ENCODE measurements at regions not wholly inside any gene's neighbourhood (a gene's known extent, or its start where the extent isn't known, plus 50 kb on each side); places are given as distances from the start of the nearest gene placed in this dataset.

DNA sequence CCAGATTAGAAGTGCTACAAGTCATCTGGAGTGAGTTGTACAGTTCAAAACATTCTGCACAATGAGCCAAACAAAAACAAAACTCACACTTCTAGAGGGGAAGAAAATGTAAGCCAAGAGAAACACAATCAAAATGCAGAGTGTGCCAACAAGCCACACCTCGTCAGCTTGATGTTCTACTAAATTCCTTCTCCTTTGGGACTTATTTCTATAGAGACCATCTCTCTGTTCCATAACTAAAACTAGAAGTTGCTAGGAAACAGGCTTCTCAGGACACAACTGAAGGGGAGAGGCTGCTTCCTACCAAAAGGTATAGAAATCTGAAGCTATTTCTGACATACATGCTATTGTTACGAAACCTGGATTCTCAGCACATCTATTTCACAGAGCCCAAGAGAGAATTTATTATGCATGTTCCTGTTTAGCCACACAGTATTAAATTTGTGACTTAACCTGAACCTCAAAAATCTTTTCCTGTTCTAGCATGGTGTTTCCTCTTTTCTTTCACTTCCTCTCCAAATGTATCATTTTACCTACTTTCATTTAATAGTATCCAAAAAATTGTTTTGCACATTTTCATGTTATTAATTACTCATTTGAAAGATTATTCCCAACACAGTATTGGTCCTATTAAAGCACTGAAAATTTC is 211.4 kb upstream of the CCDC150 start:
- Histone ChIP-seq H3K27ac (ENCODE audit: insufficient read depth, low read depth, low read length) (no peak overlapping the region), H3K4me2 (ENCODE audit: insufficient read depth, low read length) (no peak overlapping the region), H3K4me1 (ENCODE audit: control insufficient read depth, extremely low read depth, insufficient read depth, low read length) (peaks cover 32% of the 10 kb centered on the region), H3K79me2 (ENCODE audit: control insufficient read depth, insufficient read depth, low read length) (no peaks in the 10 kb centered on the region), H3K4me3 (replicated peaks in 1 of 3; ENCODE audit: insufficient read depth in 1 of 3, low read depth in 1 of 3, low read length in 3 of 3) (no peak overlapping the region), H4K20me1 (replicated peaks; ENCODE audit: control insufficient read depth, extremely low read depth, insufficient read depth, low read length) (no peaks in the 10 kb centered on the region), H3K9me1 (replicated peaks; ENCODE audit: control insufficient read depth, extremely low read depth, insufficient read depth, low read length) (no peaks in the 10 kb centered on the region), H3K27me3 (ENCODE audit: control insufficient read depth in 2 of 2, insufficient read depth in 2 of 2, low read length in 2 of 2) (no peaks in the 10 kb centered on the region), H2AFZ (ENCODE audit: low read depth, low read length) (no peak overlapping the region), H3K9me3 (replicated peaks; ENCODE audit: control insufficient read depth, insufficient read depth, low read length) (no peaks in the 10 kb centered on the region), H3K36me3 (ENCODE audit: control insufficient read depth in 2 of 2, extremely low read depth in 1 of 2, insufficient read depth in 2 of 2, low read length in 2 of 2) (no peaks in the 10 kb centered on the region), H3K9ac (replicated peaks; ENCODE audit: extremely low read depth, insufficient read depth, low read length) (no peak overlapping the region)
- peak; percentile 42 for FAIRE-seq
- intact Hi-C loops (cut with micrococcal nuclease) = no loop called here
- TF ChIP-seq GATA2 (IDR thresholded peaks at IDR 0.05; ENCODE audit: insufficient read depth, insufficient read length, low read depth, low read length) = peak; percentile 10
- no peak for TF ChIP-seq POLR2A (IDR thresholded peaks at IDR 0.05; ENCODE audit: low read depth, low read length)
- TF ChIP-seq FOS (IDR thresholded peaks at IDR 0.05; ENCODE audit: borderline replicate concordance, insufficient read depth, low read length) = no peak
- CTCF ChIA-PET = interaction anchor here (1.3 to 4.1 kb wide), 3 partner anchors 11 to 26 kb away, joined by 3 to 16 read pairs (median 6); no protein-coding TSS in a partner anchor
- no TSS peak for BruUV-seq (replicated peaks)
- dilution Hi-C loops (cut with MboI; ENCODE audit: extremely low pct_ligation_motif_present, low sequenced_read_pairs) = no loop called here
- POLR2A ChIA-PET = no interaction called here
- DNase-seq (ENCODE audit: low read depth, low spot score) = peak; percentile 75

DNA sequence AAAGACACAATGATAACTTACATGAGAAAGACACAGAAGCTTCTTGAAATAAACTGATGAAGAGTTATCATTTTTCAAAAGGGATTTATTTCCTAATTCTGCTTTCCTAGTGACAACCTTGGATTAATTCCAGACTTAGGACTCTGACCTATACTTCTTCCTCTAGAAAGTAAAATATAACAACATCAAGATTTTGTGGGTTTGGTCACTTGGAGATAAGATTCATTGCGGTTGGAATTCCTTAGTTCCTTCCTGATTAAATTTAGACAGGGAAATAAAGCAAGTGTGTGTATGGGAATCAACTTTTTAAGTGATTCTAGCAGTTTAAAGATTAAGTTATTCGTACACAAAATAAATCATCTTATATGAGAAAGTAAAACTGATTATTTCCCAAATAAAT is 208.4 kb upstream of the CCDC150 start:
- DNase-seq (ENCODE audit: low read depth, low spot score) = peak; percentile 51
- intact Hi-C loops (cut with micrococcal nuclease) (loop anchor here (5.0 kb wide), 1 partner anchor 59 kb away; no protein-coding TSS in a partner anchor), dilution Hi-C loops (cut with MboI; ENCODE audit: extremely low pct_ligation_motif_present, low sequenced_read_pairs) (no loop called here)
- no peak overlapping the region for H3K9ac ChIP-seq (replicated peaks; ENCODE audit: extremely low read depth, insufficient read depth, low read length)
- H4K20me1 ChIP-seq (replicated peaks; ENCODE audit: control insufficient read depth, extremely low read depth, insufficient read depth, low read length) = no peaks in the 10 kb centered on the region
- H3K27me3 ChIP-seq (ENCODE audit: control insufficient read depth in 2 of 2, insufficient read depth in 2 of 2, low read length in 2 of 2) = no peaks in the 10 kb centered on the region
- peak; percentile 46 for FAIRE-seq
- peaks cover 55% of the 10 kb centered on the region for H3K4me1 ChIP-seq (ENCODE audit: control insufficient read depth, extremely low read depth, insufficient read depth, low read length)
- POLR2A ChIA-PET = no interaction called here
- H2AFZ ChIP-seq (ENCODE audit: low read depth, low read length) = no peak overlapping the region
- H3K36me3 ChIP-seq (ENCODE audit: control insufficient read depth in 2 of 2, extremely low read depth in 1 of 2, insufficient read depth in 2 of 2, low read length in 2 of 2) = no peaks in the 10 kb centered on the region
- H3K4me3 ChIP-seq (replicated peaks in 1 of 3; ENCODE audit: insufficient read depth in 1 of 3, low read depth in 1 of 3, low read length in 3 of 3) = no peak overlapping the region
- H3K79me2 ChIP-seq (ENCODE audit: control insufficient read depth, insufficient read depth, low read length) = no peaks in the 10 kb centered on the region
- H3K27ac ChIP-seq (ENCODE audit: insufficient read depth, low read depth, low read length) = no peak overlapping the region
- peak overlapping the region; percentile 80 for H3K4me2 ChIP-seq (ENCODE audit: insufficient read depth, low read length)
- no peaks in the 10 kb centered on the region for H3K9me1 ChIP-seq (replicated peaks; ENCODE audit: control insufficient read depth, extremely low read depth, insufficient read depth, low read length)
- peak; percentile 78 for TF ChIP-seq GATA2 (IDR thresholded peaks at IDR 0.05; ENCODE audit: insufficient read depth, insufficient read length, low read depth, low read length)
- TF ChIP-seq FOS (IDR thresholded peaks at IDR 0.05; ENCODE audit: borderline replicate concordance, insufficient read depth, low read length) = peak; percentile 16
- TF ChIP-seq EZH2 (IDR thresholded peaks at IDR 0.05; ENCODE audit: borderline replicate concordance, low read depth, low read length, severe bottlenecking) = no peak
- no peaks in the 10 kb centered on the region for H3K9me3 ChIP-seq (replicated peaks; ENCODE audit: control insufficient read depth, insufficient read depth, low read length)
- no TSS peak for BruUV-seq (replicated peaks)
- CTCF ChIA-PET = interaction anchor here (1.3 to 4.1 kb wide), 5 partner anchors 9 to 94 kb away, joined by 3 to 16 read pairs (median 5); no protein-coding TSS in a partner anchor

Data from endothelial cell of umbilical vein (primary cell).